HL-60 (cell line): ENCODE measurements at regions not wholly inside any gene's neighbourhood (a gene's known extent, or its start where the extent isn't known, plus 50 kb on each side); places are given as distances from the start of the nearest gene placed in this dataset.

Experiments used
- CTCF ChIP-seq: IDR thresholded peaks from one replicate; pipeline ENCODE4 v1.5.1; 2011; ENCODE audit warnings: low read length, control low read depth, inconsistent platforms; ENCODE audit not compliant: insufficient read depth
- POLR2AphosphoS5 ChIP-seq: IDR thresholded peaks from 2 replicates; pipeline ENCODE4 v1.6.1; 2012; ENCODE audit warnings: low read depth
- SPI1 ChIP-seq: IDR thresholded peaks from 2 replicates; pipeline ENCODE4 v1.6.1; 2012; ENCODE audit warnings: low read depth, mild to moderate bottlenecking, borderline replicate concordance

GRCh38 chr12:38589306-38589632 lies 272.7 kb downstream of the ALG10B start:
- no peak for TF ChIP-seq CTCF
- TF ChIP-seq SPI1 = no peak
- TF ChIP-seq POLR2AphosphoS5 = no peak
